ENCODE measurements at regions not wholly inside any gene's neighbourhood (a gene's known extent, or its start where the extent isn't known, plus 50 kb on each side); places are given as distances from the start of the nearest gene placed in this dataset.

DNA sequence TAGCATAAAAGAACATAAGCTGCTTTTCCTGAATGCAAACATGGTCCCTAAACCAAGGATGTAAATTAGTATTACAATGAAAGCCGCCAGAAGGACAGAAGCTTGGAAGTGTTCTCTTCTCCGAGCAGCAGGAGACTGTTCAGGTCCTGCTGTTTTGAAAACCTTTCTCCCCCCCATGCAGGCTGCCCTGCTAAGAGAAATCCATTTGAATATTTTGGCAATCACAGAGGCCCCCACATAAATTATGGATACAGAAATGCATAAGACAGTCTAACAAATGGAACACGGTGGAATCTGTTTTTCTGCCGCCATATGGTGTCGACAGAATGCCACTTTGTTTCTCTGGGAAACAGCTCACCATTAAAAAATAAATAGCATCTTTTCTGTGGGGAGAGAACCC is 600.4 kb upstream of the KLHL29 start:
- no peaks in the 10 kb centered on the region for H3K36me3 ChIP-seq (ENCODE audit: control insufficient read depth, low read length)
- no peaks in the 10 kb centered on the region for H3K9me2 ChIP-seq (replicated peaks; ENCODE audit: control insufficient read depth, low read length)
- H3F3A ChIP-seq (ENCODE audit: control insufficient read depth, insufficient read depth): no peaks in the 10 kb centered on the region
- H3K4me2 ChIP-seq (ENCODE audit: low read length): no peak overlapping the region
- H3K4me3 ChIP-seq (ENCODE audit: low read length): no peak overlapping the region
- H4K20me1 ChIP-seq (ENCODE audit: control insufficient read depth, insufficient read depth, low read depth, low read length): no peaks in the 10 kb centered on the region
- H3K79me2 ChIP-seq (ENCODE audit: control insufficient read depth, low read length): no peaks in the 10 kb centered on the region
- TF ChIP-seq EZH2phosphoT487 (IDR thresholded peaks at IDR 0.05; ENCODE audit: borderline replicate concordance, low read length): no peak
- TF ChIP-seq, protein P1, sequence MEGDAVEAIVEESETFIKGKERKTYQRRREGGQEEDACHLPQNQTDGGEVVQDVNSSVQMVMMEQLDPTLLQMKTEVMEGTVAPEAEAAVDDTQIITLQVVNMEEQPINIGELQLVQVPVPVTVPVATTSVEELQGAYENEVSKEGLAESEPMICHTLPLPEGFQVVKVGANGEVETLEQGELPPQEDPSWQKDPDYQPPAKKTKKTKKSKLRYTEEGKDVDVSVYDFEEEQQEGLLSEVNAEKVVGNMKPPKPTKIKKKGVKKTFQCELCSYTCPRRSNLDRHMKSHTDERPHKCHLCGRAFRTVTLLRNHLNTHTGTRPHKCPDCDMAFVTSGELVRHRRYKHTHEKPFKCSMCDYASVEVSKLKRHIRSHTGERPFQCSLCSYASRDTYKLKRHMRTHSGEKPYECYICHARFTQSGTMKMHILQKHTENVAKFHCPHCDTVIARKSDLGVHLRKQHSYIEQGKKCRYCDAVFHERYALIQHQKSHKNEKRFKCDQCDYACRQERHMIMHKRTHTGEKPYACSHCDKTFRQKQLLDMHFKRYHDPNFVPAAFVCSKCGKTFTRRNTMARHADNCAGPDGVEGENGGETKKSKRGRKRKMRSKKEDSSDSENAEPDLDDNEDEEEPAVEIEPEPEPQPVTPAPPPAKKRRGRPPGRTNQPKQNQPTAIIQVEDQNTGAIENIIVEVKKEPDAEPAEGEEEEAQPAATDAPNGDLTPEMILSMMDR (IDR thresholded peaks at IDR 0.05; ENCODE audit: low read depth, low read length, poor library complexity, severe bottlenecking): no peak
- no peaks in the 10 kb centered on the region for H3K4me1 ChIP-seq (ENCODE audit: control insufficient read depth, low read length)
- no peaks in the 10 kb centered on the region for H3K27me3 ChIP-seq (ENCODE audit: control insufficient read depth, low read length)
- no peaks in the 10 kb centered on the region for H3K9me3 ChIP-seq (ENCODE audit: control insufficient read depth, insufficient read depth, low read length)
- H3K27ac ChIP-seq (ENCODE audit: low read depth, low read length): no peak overlapping the region

DNA sequence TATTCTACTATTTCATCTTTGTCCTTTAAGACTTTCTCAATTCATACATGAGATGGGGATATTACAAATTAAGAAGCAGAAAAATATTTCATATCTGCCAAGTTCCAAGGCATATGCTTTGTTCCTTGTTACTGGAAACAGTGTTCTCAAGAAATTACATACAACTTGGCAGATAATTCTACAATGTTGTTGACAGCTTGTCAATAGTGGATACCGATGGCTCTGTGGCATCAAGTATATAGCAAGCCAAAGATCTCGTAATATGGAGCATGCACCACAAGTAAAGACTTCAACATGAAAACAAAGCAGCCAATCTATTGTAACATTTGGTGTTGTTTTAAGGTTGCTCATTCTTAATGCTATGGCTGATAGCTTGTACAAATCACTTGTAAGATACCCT is 598.2 kb upstream of the KLHL29 start:
- H3K36me3 ChIP-seq (ENCODE audit: control insufficient read depth, low read length): no peaks in the 10 kb centered on the region
- H3K4me2 ChIP-seq (ENCODE audit: low read length): no peak overlapping the region
- no peaks in the 10 kb centered on the region for H3F3A ChIP-seq (ENCODE audit: control insufficient read depth, insufficient read depth)
- H3K79me2 ChIP-seq (ENCODE audit: control insufficient read depth, low read length): no peaks in the 10 kb centered on the region
- no peaks in the 10 kb centered on the region for H4K20me1 ChIP-seq (ENCODE audit: control insufficient read depth, insufficient read depth, low read depth, low read length)
- H3K4me3 ChIP-seq (ENCODE audit: low read length): no peak overlapping the region
- no peak for TF ChIP-seq EZH2phosphoT487 (IDR thresholded peaks at IDR 0.05; ENCODE audit: borderline replicate concordance, low read length)
- TF ChIP-seq, protein P1 (IDR thresholded peaks at IDR 0.05; ENCODE audit: low read depth, low read length, poor library complexity, severe bottlenecking): no peak
- no peaks in the 10 kb centered on the region for H3K9me2 ChIP-seq (replicated peaks; ENCODE audit: control insufficient read depth, low read length)
- H3K27ac ChIP-seq (ENCODE audit: low read depth, low read length): no peak overlapping the region
- H3K4me1 ChIP-seq (ENCODE audit: control insufficient read depth, low read length): no peaks in the 10 kb centered on the region
- H3K27me3 ChIP-seq (ENCODE audit: control insufficient read depth, low read length): no peaks in the 10 kb centered on the region
- H3K9me3 ChIP-seq (ENCODE audit: control insufficient read depth, insufficient read depth, low read length): no peaks in the 10 kb centered on the region

DNA sequence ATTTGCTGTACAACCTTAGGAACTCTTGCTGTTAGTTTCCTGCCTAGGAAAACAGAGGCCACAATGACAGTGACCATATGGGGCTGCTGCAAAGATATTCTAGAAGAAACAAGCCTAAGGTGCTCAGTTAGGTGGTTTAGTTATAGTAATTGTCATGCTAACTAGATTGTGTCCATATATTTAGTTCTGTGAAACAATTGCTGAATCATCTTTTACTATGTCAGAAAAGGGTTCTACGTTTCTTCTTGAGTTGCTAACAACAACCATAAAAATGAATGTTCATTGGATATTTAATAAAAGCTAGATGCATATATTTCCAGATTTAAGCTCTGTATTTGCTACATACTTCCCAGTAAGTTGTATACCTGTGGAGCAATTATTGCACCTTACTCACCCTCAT is 597.2 kb upstream of the KLHL29 start:
- no peak overlapping the region for H3K4me2 ChIP-seq (ENCODE audit: low read length)
- H4K20me1 ChIP-seq (ENCODE audit: control insufficient read depth, insufficient read depth, low read depth, low read length): no peaks in the 10 kb centered on the region
- no peaks in the 10 kb centered on the region for H3K9me3 ChIP-seq (ENCODE audit: control insufficient read depth, insufficient read depth, low read length)
- TF ChIP-seq, protein P1 (IDR thresholded peaks at IDR 0.05; ENCODE audit: low read depth, low read length, poor library complexity, severe bottlenecking): no peak
- TF ChIP-seq EZH2phosphoT487 (IDR thresholded peaks at IDR 0.05; ENCODE audit: borderline replicate concordance, low read length): no peak
- H3K4me3 ChIP-seq (ENCODE audit: low read length): no peak overlapping the region
- H3K36me3 ChIP-seq (ENCODE audit: control insufficient read depth, low read length): no peaks in the 10 kb centered on the region
- no peaks in the 10 kb centered on the region for H3F3A ChIP-seq (ENCODE audit: control insufficient read depth, insufficient read depth)
- no peaks in the 10 kb centered on the region for H3K27me3 ChIP-seq (ENCODE audit: control insufficient read depth, low read length)
- no peak overlapping the region for H3K27ac ChIP-seq (ENCODE audit: low read depth, low read length)
- H3K9me2 ChIP-seq (replicated peaks; ENCODE audit: control insufficient read depth, low read length): no peaks in the 10 kb centered on the region
- no peaks in the 10 kb centered on the region for H3K4me1 ChIP-seq (ENCODE audit: control insufficient read depth, low read length)
- H3K79me2 ChIP-seq (ENCODE audit: control insufficient read depth, low read length): no peaks in the 10 kb centered on the region
